OCI-LY1 (cell line): ENCODE measurements at regions not wholly inside any gene's neighbourhood (a gene's known extent, or its start where the extent isn't known, plus 50 kb on each side); places are given as distances from the start of the nearest gene placed in this dataset.

Experiments
- CTCF ChIP-seq: fragments of 200-600 bp; sonication (generic), shearing (Covaris generic); IDR thresholded peaks from 2 replicates; pipeline ENCODE4 v1.5.1; 2017; ENCODE audit warnings: mild to moderate bottlenecking, antibody characterized with exemption, low read length, moderate library complexity, mixed read lengths
- EZH2 ChIP-seq: fragments of 200-600 bp; sonication (generic), shearing (Covaris generic); IDR thresholded peaks from 2 replicates; pipeline ENCODE4 v1.8.0; 2017; ENCODE audit warnings: borderline replicate concordance, mixed run types, mild to moderate bottlenecking, antibody characterized with exemption, low read length, moderate library complexity, mixed read lengths

GRCh38 chr6:1039746-1040145, 272.2 kb upstream of the FOXQ1 start:
- TF ChIP-seq CTCF (no peak), EZH2 (no peak)
